A549 (cell line): ENCODE measurements at regions not wholly inside any gene's neighbourhood (a gene's known extent, or its start where the extent isn't known, plus 50 kb on each side); places are given as distances from the start of the nearest gene placed in this dataset.

Experiments
- ATAC-seq, 2 experiments: fragments of 200-7000 bp in 1 of 2; fragments of >200 bp in 1 of 2; cut with Nextera tagmentation in 1 of 2; cut with Tn5 transposase in 1 of 2; 3 replicates each; pipeline versions ENCODE4 v1.8.0 to v1.9.1; 2018 to 2020; ENCODE audit warnings: mild to moderate bottlenecking in 1 of 2, moderate library complexity in 1 of 2
- CTCF ChIA-PET: fragments of 300-600 bp; sonication (Branson Sonifier 250); formaldehyde crosslinking; extraction: SDS; loops from one replicate; lab custom pipeline; 2021; ENCODE audit warnings: antibody characterized with exemption, inconsistent platforms; lab: Yijun Ruan, JAX
- POLR2A ChIA-PET: fragments of 350-600 bp; formaldehyde crosslinking; extraction: SDS; loops from one replicate; lab custom pipeline; 2021; ENCODE audit warnings: antibody characterized with exemption, inconsistent platforms; lab: Yijun Ruan, JAX
- DNase-seq, 2 experiments: peaks; one replicate each; pipeline versions ENCODE4 v3.0.0 to v3.0.0-alpha.2; 2011 to 2016; ENCODE audit warnings: low read depth in 1 of 2, low spot score in 1 of 2
- FAIRE-seq: peaks from 2 replicates; lab custom pipeline; 2011; peaks lifted over from hg19 to GRCh38; lab: Jason Lieb, UNC
- H3K27ac ChIP-seq, 2 experiments: fragments of >200 bp; sonication (Bioruptor Twin); formaldehyde crosslinking; 3 replicates each; pipeline ENCODE4 v1.5.1; 2016 to 2017
- H3K4me1 ChIP-seq: fragments of >200 bp; sonication (Bioruptor Twin); formaldehyde crosslinking; 3 replicates; pipeline ENCODE4 v1.6.1; 2016
- H3K4me2 ChIP-seq: fragments of >200 bp; sonication (Bioruptor Twin); formaldehyde crosslinking; 3 replicates; pipeline ENCODE4 v1.6.1; 2016
- H3K4me3 ChIP-seq: fragments of >200 bp; sonication (Bioruptor Twin); formaldehyde crosslinking; 3 replicates; pipeline ENCODE4 v1.5.1; 2016
- H3K9me3 ChIP-seq: fragments of >200 bp; sonication (Bioruptor Twin); formaldehyde crosslinking; 3 replicates; pipeline ENCODE4 v1.6.1; 2016
- ATOH8 ChIP-seq: fragments of 250-450 bp; sonication (Bioruptor Pico); IDR thresholded peaks from 2 replicates; pipeline ENCODE4 v1.5.0; 2020; ENCODE audit warnings: low read depth, mild to moderate bottlenecking, moderate library complexity
- CBX2 ChIP-seq: fragments of 200-600 bp; sonication (generic); IDR thresholded peaks from 2 replicates; pipeline ENCODE4 v1.6.1; 2016; ENCODE audit warnings: low read depth, mild to moderate bottlenecking, borderline replicate concordance
- CBX8 ChIP-seq: fragments of 200-600 bp; sonication (generic); IDR thresholded peaks from 2 replicates; pipeline ENCODE4 v1.6.1; 2016
- CHD2 ChIP-seq: fragments of 150-350 bp; IDR thresholded peaks from 2 replicates; pipeline ENCODE4 v1.6.1; 2014; ENCODE audit warnings: low read length; ENCODE audit not compliant: partially characterized antibody
- CHD4 ChIP-seq: fragments of 200-600 bp; sonication (generic); IDR thresholded peaks from 2 replicates; pipeline ENCODE4 v1.6.1; 2016; ENCODE audit warnings: antibody characterized with exemption, mild to moderate bottlenecking, borderline replicate concordance
- CTCF ChIP-seq: fragments of >200 bp; sonication (Bioruptor Twin); formaldehyde crosslinking; IDR thresholded peaks from 3 replicates; pipeline ENCODE4 v1.5.1; 2016
- EHF ChIP-seq: fragments of 250-450 bp; sonication (Bioruptor Pico); IDR thresholded peaks from 2 replicates; pipeline ENCODE4 v1.5.0; 2020; ENCODE audit warnings: mild to moderate bottlenecking
- EHMT2 ChIP-seq: fragments of 200-600 bp; sonication (generic); IDR thresholded peaks from 2 replicates; pipeline ENCODE4 v1.6.1; 2016; ENCODE audit warnings: antibody characterized with exemption, low read depth, mild to moderate bottlenecking, moderate library complexity
- ELK1 ChIP-seq: fragments of 150-350 bp; IDR thresholded peaks from 2 replicates; pipeline ENCODE4 v1.6.1; 2014; ENCODE audit warnings: low read depth, mild to moderate bottlenecking, low read length
- ESRRA ChIP-seq: fragments of 150-350 bp; IDR thresholded peaks from 2 replicates; pipeline ENCODE4 v1.6.1; 2014; ENCODE audit warnings: mild to moderate bottlenecking, low read length, borderline replicate concordance
- FOSB ChIP-seq: fragments of 250-450 bp; sonication (Bioruptor Pico); IDR thresholded peaks from 2 replicates; pipeline ENCODE4 v1.5.0; 2020; ENCODE audit warnings: mild to moderate bottlenecking, moderate library complexity
- FOSL2 ChIP-seq, 2 experiments: fragments of 450-650 bp in 1 of 2; fragments of >200 bp in 1 of 2; sonication (Bioruptor Twin) in 1 of 2; formaldehyde crosslinking; IDR thresholded peaks; 2 replicates each; pipeline versions ENCODE4 v1.5.0 to v1.6.1; 2016 to 2020; ENCODE audit warnings: mild to moderate bottlenecking in 1 of 2, moderate library complexity in 1 of 2
- GATA3 ChIP-seq: IDR thresholded peaks from 2 replicates; pipeline ENCODE4 v1.6.1; 2012; ENCODE audit warnings: borderline replicate concordance
- HDAC2 ChIP-seq: fragments of 200-600 bp; sonication (generic); IDR thresholded peaks from 2 replicates; pipeline ENCODE4 v1.6.1; 2016
- JUNB ChIP-seq: fragments of >200 bp; sonication (Bioruptor Twin); formaldehyde crosslinking; IDR thresholded peaks from 2 replicates; pipeline ENCODE4 v1.6.1; 2016
- MAFK ChIP-seq: fragments of 450-650 bp; IDR thresholded peaks from 2 replicates; pipeline ENCODE4 v1.6.1; 2014; ENCODE audit not compliant: partially characterized antibody
- MAX ChIP-seq: IDR thresholded peaks from 2 replicates; pipeline ENCODE4 v1.6.1; 2012
- MAZ ChIP-seq: fragments of 150-350 bp; IDR thresholded peaks from 2 replicates; pipeline ENCODE4 v1.6.1; 2014; ENCODE audit warnings: antibody characterized with exemption, low read depth, low read length, borderline replicate concordance
- NPAS2 ChIP-seq: fragments of 250-450 bp; sonication (Bioruptor Pico); IDR thresholded peaks from 2 replicates; pipeline ENCODE4 v1.8.0; 2022; ENCODE audit warnings: mild to moderate bottlenecking, moderate library complexity, borderline replicate concordance
- NR3C1 ChIP-seq: fragments of >200 bp; sonication (Bioruptor Twin); formaldehyde crosslinking; IDR thresholded peaks from 3 replicates; pipeline ENCODE4 v1.6.1; 2017
- PBX3 ChIP-seq: IDR thresholded peaks from 2 replicates; pipeline ENCODE4 v1.6.1; 2012
- POLR2A ChIP-seq: IDR thresholded peaks from 2 replicates; pipeline ENCODE4 v1.6.1; 2012; ENCODE audit warnings: mild to moderate bottlenecking, low read length
- RCOR1 ChIP-seq: fragments of 150-350 bp; IDR thresholded peaks from 2 replicates; pipeline ENCODE4 v1.6.1; 2014; ENCODE audit warnings: antibody characterized with exemption, low read length, low read depth
- USF2 ChIP-seq: fragments of 450-650 bp; IDR thresholded peaks from 2 replicates; pipeline ENCODE4 v1.6.1; 2014; ENCODE audit warnings: antibody characterized with exemption
- ZC3H11A ChIP-seq: fragments of 450-650 bp; IDR thresholded peaks from 2 replicates; pipeline ENCODE4 v1.6.1; 2014; ENCODE audit warnings: antibody characterized with exemption, mild to moderate bottlenecking
- WGBS: methylation state at CpG from one replicate; pipeline ENCODE4 v1.1.6; 2017; ENCODE audit errors: missing lambda C conversion rate; 5-methylcytosine and 5-hydroxymethylcytosine counted together

GRCh38 chr20:18991012-18991411 is 177.4 kb downstream of the SCP2D1 start:
- 3% methylated on average over 2 of the region's 2 CpGs for WGBS
- CTCF ChIA-PET: interaction anchor here (1.3 to 1.7 kb wide), 2 partner anchors 13 to 359 kb away, joined by 3 to 4 read pairs; no protein-coding TSS in a partner anchor
- POLR2A ChIA-PET: no interaction called here
- Histone ChIP-seq H3K4me3 (no peak overlapping the region), H3K4me1 (no peaks in the 10 kb centered on the region), H3K4me2 (no peak overlapping the region), H3K27ac (no peak overlapping the region), H3K9me3 (peaks cover 9% of the 10 kb centered on the region; the same call in 1 of the 3 replicates)
- no peak for ATAC-seq
- FAIRE-seq: no peak
- DNase-seq: no peak
- TF ChIP-seq NR3C1: no peak
- peak; percentile 64 for TF ChIP-seq MAFK

- ATAC-seq (no peak), DNase-seq (peak in 1 of 2 experiments; percentile 35)
- H3K4me3 ChIP-seq: no peak overlapping the region
Observed at GRCh38 chr20:18992418-18992817, 178.8 kb downstream of the SCP2D1 start.

GRCh38 chr20:18995455-18995854 is 181.9 kb downstream of the SCP2D1 start:
- ChIA-PET CTCF (no interaction called here), POLR2A (no interaction called here)
- no peaks in the 10 kb centered on the region for H3K4me1 ChIP-seq
- peaks cover 9% of the 10 kb centered on the region; the same call in 1 of the 3 replicates for H3K9me3 ChIP-seq
- H3K4me2 ChIP-seq: no peak overlapping the region
- DNase-seq: no peak
- no peak for ATAC-seq
- no peak overlapping the region for H3K4me3 ChIP-seq
- H3K27ac ChIP-seq: no peak overlapping the region
- 6% methylated on average over 3 of the region's 3 CpGs for WGBS
- no peak for FAIRE-seq
- no peak for TF ChIP-seq CHD2
- no peak for TF ChIP-seq ESRRA
- no peak for TF ChIP-seq ZC3H11A
- no peak for TF ChIP-seq NPAS2 (CRISPR knock-in tag)
- no peak for TF ChIP-seq EHF
- TF ChIP-seq PBX3: no peak
- TF ChIP-seq RCOR1: no peak
- no peak for TF ChIP-seq CHD4
- no peak for TF ChIP-seq EHMT2
- no peak for TF ChIP-seq FOSL2 (IDR thresholded peaks at IDR 0.05)
- TF ChIP-seq FOSL2 (CRISPR knock-in tag; IDR thresholded peaks at IDR 0.05): no peak
- TF ChIP-seq POLR2A: no peak
- no peak for TF ChIP-seq MAZ
- no peak for TF ChIP-seq CBX8
- no peak for TF ChIP-seq ATOH8 (CRISPR knock-in tag)
- no peak for TF ChIP-seq USF2

More at GRCh38 chr20:18992418-18992817, 178.8 kb downstream of the SCP2D1 start:
- POLR2A ChIA-PET: interaction anchor here (0.6 kb wide), 2 partner anchors 12 to 113 kb away, joined by 4 to 7 read pairs; no protein-coding TSS in a partner anchor
- no peak for FAIRE-seq
- Histone ChIP-seq H3K4me1 (no peaks in the 10 kb centered on the region), H3K4me2 (no peak overlapping the region), H3K27ac (no peak overlapping the region), H3K9me3 (peaks cover 9% of the 10 kb centered on the region; the same call in 1 of the 3 replicates)
- 0% methylated on average over 1 of the region's 1 CpG for WGBS
- CTCF ChIA-PET: interaction anchor here (0.6 to 1.3 kb wide), 2 partner anchors 214 to 1312 kb away, joined by 3 to 4 read pairs; no protein-coding TSS in a partner anchor
- TF ChIP-seq GATA3 (peak; percentile 10; the same call in 1 of the 2 replicates), CBX2 (no peak), JUNB (no peak), MAX (no peak), FOSB (CRISPR knock-in tag) (no peak), CTCF (no peak), ELK1 (no peak), HDAC2 (no peak)
